GM19467 (cell line): ENCODE measurements at regions not wholly inside any gene's neighbourhood (a gene's known extent, or its start where the extent isn't known, plus 50 kb on each side); places are given as distances from the start of the nearest gene placed in this dataset.

Experiments used
- ATAC-seq: cut with Tn5 transposase; IDR thresholded peaks from one replicate; pipeline ENCODE4 v1.9.1; 2021; ENCODE audit warnings: mild to moderate bottlenecking, moderate library complexity; ENCODE audit not compliant: unreplicated experiment

- ATAC-seq = no peak
Observed at GRCh38 chr5:103498800-103499551, 63.6 kb downstream of the NUDT12 start.

- no peak for ATAC-seq
Observed at GRCh38 chr5:103498211-103498610, 64.4 kb downstream of the NUDT12 start.

- no peak for ATAC-seq
Observed at GRCh38 chr5:103497781-103498180, 64.8 kb downstream of the NUDT12 start.

- no peak for ATAC-seq
Observed at GRCh38 chr5:103490030-103490739, 72.4 kb downstream of the NUDT12 start.

- no peak for ATAC-seq
Observed at GRCh38 chr5:103489307-103489706, 73.3 kb downstream of the NUDT12 start.

GRCh38 chr5:103487822-103488493 is 74.6 kb downstream of the NUDT12 start:
- ATAC-seq = peak; percentile 81

GRCh38 chr5:103487218-103487617 is 75.4 kb downstream of the NUDT12 start:
- ATAC-seq = no peak

GRCh38 chr5:103486739-103487138 is 75.8 kb downstream of the NUDT12 start:
- ATAC-seq = no peak

GRCh38 chr5:103480246-103480645 is 82.3 kb downstream of the NUDT12 start:
- no peak for ATAC-seq

- ATAC-seq = no peak
Observed at GRCh38 chr5:103477678-103478077, 84.9 kb downstream of the NUDT12 start.

GRCh38 chr5:103476811-103477210 is 85.8 kb downstream of the NUDT12 start:
- ATAC-seq = no peak

- ATAC-seq = no peak
Observed at GRCh38 chr5:103475629-103476240, 86.9 kb downstream of the NUDT12 start.

GRCh38 chr5:103474677-103475076 is 87.9 kb downstream of the NUDT12 start:
- no peak for ATAC-seq

GRCh38 chr5:103473725-103474124 is 88.9 kb downstream of the NUDT12 start:
- no peak for ATAC-seq

- ATAC-seq = no peak
Observed at GRCh38 chr5:103472830-103473229, 89.8 kb downstream of the NUDT12 start.

GRCh38 chr5:103472265-103472664 is 90.3 kb downstream of the NUDT12 start:
- ATAC-seq = no peak

GRCh38 chr5:103469288-103470040 is 93.1 kb downstream of the NUDT12 start:
- ATAC-seq = no peak

- ATAC-seq = no peak
Observed at GRCh38 chr5:103467831-103468230, 94.8 kb downstream of the NUDT12 start.

GRCh38 chr5:103466495-103466894 is 96.1 kb downstream of the NUDT12 start:
- no peak for ATAC-seq

- no peak for ATAC-seq
Observed at GRCh38 chr5:103465891-103466290, 96.7 kb downstream of the NUDT12 start.
